ENCODE measurements at regions not wholly inside any gene's neighbourhood (a gene's known extent, or its start where the extent isn't known, plus 50 kb on each side); places are given as distances from the start of the nearest gene placed in this dataset.

- intact Hi-C loops (cut with micrococcal nuclease), result no loop called here
- Mint-ChIP-seq H3K9me3 (no peaks in the 10 kb centered on the region), H3K4me3 (no peak overlapping the region)
Measured at GRCh38 chr1:87683196-87683956, 354.7 kb downstream of the LMO4 start.

GRCh38 chr1:87684194-87684593 is 355.5 kb downstream of the LMO4 start:
- H3K36me3 Mint-ChIP-seq (ENCODE audit: low read depth), result no peaks in the 10 kb centered on the region
- intact Hi-C loops (cut with micrococcal nuclease), result no loop called here
- H3K27ac Mint-ChIP-seq, result no peak overlapping the region
- H3K4me1 Mint-ChIP-seq, result no peaks in the 10 kb centered on the region
- no peaks in the 10 kb centered on the region for H3K27me3 Mint-ChIP-seq
- H3K4me3 Mint-ChIP-seq, result peak overlapping the region; percentile 62
- DNase-seq, result peak; percentile 61
- no peaks in the 10 kb centered on the region for H3K9me3 Mint-ChIP-seq

More at GRCh38 chr1:87683196-87683956, 354.7 kb downstream of the LMO4 start:
- H3K27me3 Mint-ChIP-seq, result no peaks in the 10 kb centered on the region
- no peaks in the 10 kb centered on the region for H3K4me1 Mint-ChIP-seq
- DNase-seq, result no peak
- no peaks in the 10 kb centered on the region for H3K36me3 Mint-ChIP-seq (ENCODE audit: low read depth)
- H3K27ac Mint-ChIP-seq, result no peak overlapping the region

- no peak overlapping the region for H3K27ac Mint-ChIP-seq
- H3K9me3 Mint-ChIP-seq, result no peaks in the 10 kb centered on the region
- H3K36me3 Mint-ChIP-seq (ENCODE audit: low read depth), result no peaks in the 10 kb centered on the region
- H3K4me3 Mint-ChIP-seq, result no peak overlapping the region
- H3K27me3 Mint-ChIP-seq, result no peaks in the 10 kb centered on the region
- intact Hi-C loops (cut with micrococcal nuclease), result no loop called here
- DNase-seq, result no peak
- no peaks in the 10 kb centered on the region for H3K4me1 Mint-ChIP-seq
Measured at GRCh38 chr1:87684713-87685205, 356.1 kb downstream of the LMO4 start.

GRCh38 chr1:87685311-87686135 is 356.8 kb downstream of the LMO4 start:
- intact Hi-C loops (cut with micrococcal nuclease), result no loop called here

GRCh38 chr1:87686136-87686495 is 357.4 kb downstream of the LMO4 start:
- DNase-seq, result no peak
- Mint-ChIP-seq H3K27ac (no peak overlapping the region), H3K9me3 (no peaks in the 10 kb centered on the region), H3K4me1 (no peaks in the 10 kb centered on the region), H3K27me3 (peaks cover 3% of the 10 kb centered on the region), H3K4me3 (no peak overlapping the region), H3K36me3 (ENCODE audit: low read depth) (no peaks in the 10 kb centered on the region)
- intact Hi-C loops (cut with micrococcal nuclease), result no loop called here

More at GRCh38 chr1:87685311-87686135, 356.8 kb downstream of the LMO4 start:
- no peaks in the 10 kb centered on the region for H3K36me3 Mint-ChIP-seq (ENCODE audit: low read depth)
- no peak overlapping the region for H3K27ac Mint-ChIP-seq
- H3K27me3 Mint-ChIP-seq, result no peaks in the 10 kb centered on the region
- no peak overlapping the region for H3K4me3 Mint-ChIP-seq
- no peak for DNase-seq
- H3K9me3 Mint-ChIP-seq, result no peaks in the 10 kb centered on the region
- H3K4me1 Mint-ChIP-seq, result no peaks in the 10 kb centered on the region

- no peak overlapping the region for H3K4me3 Mint-ChIP-seq
- DNase-seq, result no peak
- no peaks in the 10 kb centered on the region for H3K4me1 Mint-ChIP-seq
- no peaks in the 10 kb centered on the region for H3K9me3 Mint-ChIP-seq
- H3K27ac Mint-ChIP-seq, result no peak overlapping the region
- peaks cover 3% of the 10 kb centered on the region for H3K27me3 Mint-ChIP-seq
- H3K36me3 Mint-ChIP-seq (ENCODE audit: low read depth), result no peaks in the 10 kb centered on the region
- intact Hi-C loops (cut with micrococcal nuclease), result no loop called here
Measured at GRCh38 chr1:87686671-87687070, 358.0 kb downstream of the LMO4 start.

- no peak for DNase-seq
- H3K27me3 Mint-ChIP-seq, result peaks cover 4% of the 10 kb centered on the region
- no peaks in the 10 kb centered on the region for H3K4me1 Mint-ChIP-seq
- intact Hi-C loops (cut with micrococcal nuclease), result no loop called here
- no peaks in the 10 kb centered on the region for H3K36me3 Mint-ChIP-seq (ENCODE audit: low read depth)
- no peaks in the 10 kb centered on the region for H3K9me3 Mint-ChIP-seq
- H3K27ac Mint-ChIP-seq, result no peak overlapping the region
- no peak overlapping the region for H3K4me3 Mint-ChIP-seq
Measured at GRCh38 chr1:87688136-87688535, 359.5 kb downstream of the LMO4 start.

- H3K4me1 Mint-ChIP-seq, result no peaks in the 10 kb centered on the region
- H3K27ac Mint-ChIP-seq, result no peak overlapping the region
- no peaks in the 10 kb centered on the region for H3K9me3 Mint-ChIP-seq
- DNase-seq, result no peak
- intact Hi-C loops (cut with micrococcal nuclease), result no loop called here
- no peaks in the 10 kb centered on the region for H3K36me3 Mint-ChIP-seq (ENCODE audit: low read depth)
- H3K4me3 Mint-ChIP-seq, result no peak overlapping the region
- H3K27me3 Mint-ChIP-seq, result peaks cover 4% of the 10 kb centered on the region
Measured at GRCh38 chr1:87689487-87689886, 360.8 kb downstream of the LMO4 start.

GRCh38 chr1:87696483-87696882 is 367.8 kb downstream of the LMO4 start:
- H3K36me3 Mint-ChIP-seq (ENCODE audit: low read depth), result no peaks in the 10 kb centered on the region
- H3K4me3 Mint-ChIP-seq, result no peak overlapping the region
- DNase-seq, result no peak
- H3K27ac Mint-ChIP-seq, result no peak overlapping the region
- peaks cover 7% of the 10 kb centered on the region for H3K9me3 Mint-ChIP-seq
- H3K4me1 Mint-ChIP-seq, result no peaks in the 10 kb centered on the region
- intact Hi-C loops (cut with micrococcal nuclease), result no loop called here
- H3K27me3 Mint-ChIP-seq, result peaks cover 2% of the 10 kb centered on the region

- no peak overlapping the region for H3K27ac Mint-ChIP-seq
- DNase-seq, result no peak
- peaks cover 7% of the 10 kb centered on the region for H3K9me3 Mint-ChIP-seq
- H3K36me3 Mint-ChIP-seq (ENCODE audit: low read depth), result no peaks in the 10 kb centered on the region
- intact Hi-C loops (cut with micrococcal nuclease), result no loop called here
- no peaks in the 10 kb centered on the region for H3K4me1 Mint-ChIP-seq
- H3K4me3 Mint-ChIP-seq, result no peak overlapping the region
- no peaks in the 10 kb centered on the region for H3K27me3 Mint-ChIP-seq
Measured at GRCh38 chr1:87702455-87702854, 373.8 kb downstream of the LMO4 start.

GRCh38 chr1:87705233-87705632 is 376.6 kb downstream of the LMO4 start:
- H3K4me3 Mint-ChIP-seq, result no peak overlapping the region
- DNase-seq, result no peak
- H3K27ac Mint-ChIP-seq, result no peak overlapping the region
- no peaks in the 10 kb centered on the region for H3K4me1 Mint-ChIP-seq
- no peaks in the 10 kb centered on the region for H3K36me3 Mint-ChIP-seq (ENCODE audit: low read depth)
- intact Hi-C loops (cut with micrococcal nuclease), result no loop called here
- peaks cover 4% of the 10 kb centered on the region for H3K9me3 Mint-ChIP-seq
- H3K27me3 Mint-ChIP-seq, result no peaks in the 10 kb centered on the region

GRCh38 chr1:87706203-87706602 is 377.5 kb downstream of the LMO4 start:
- Mint-ChIP-seq H3K4me1 (no peaks in the 10 kb centered on the region), H3K4me3 (no peak overlapping the region), H3K27ac (no peak overlapping the region), H3K9me3 (no peaks in the 10 kb centered on the region), H3K27me3 (no peaks in the 10 kb centered on the region), H3K36me3 (ENCODE audit: low read depth) (no peaks in the 10 kb centered on the region)
- intact Hi-C loops (cut with micrococcal nuclease), result no loop called here
- no peak for DNase-seq

- DNase-seq, result no peak
- Mint-ChIP-seq H3K4me3 (no peak overlapping the region), H3K9me3 (no peaks in the 10 kb centered on the region), H3K36me3 (ENCODE audit: low read depth) (no peaks in the 10 kb centered on the region), H3K27me3 (no peaks in the 10 kb centered on the region), H3K27ac (no peak overlapping the region), H3K4me1 (no peaks in the 10 kb centered on the region)
- intact Hi-C loops (cut with micrococcal nuclease), result no loop called here
Measured at GRCh38 chr1:87706779-87707228, 378.1 kb downstream of the LMO4 start.

- Mint-ChIP-seq H3K4me1 (no peaks in the 10 kb centered on the region), H3K9me3 (no peaks in the 10 kb centered on the region), H3K27ac (no peak overlapping the region), H3K27me3 (no peaks in the 10 kb centered on the region), H3K4me3 (no peak overlapping the region), H3K36me3 (ENCODE audit: low read depth) (no peaks in the 10 kb centered on the region)
- no peak for DNase-seq
- intact Hi-C loops (cut with micrococcal nuclease), result no loop called here
Measured at GRCh38 chr1:87707411-87707810, 378.7 kb downstream of the LMO4 start.
